ENCODE measurements at regions not wholly inside any gene's neighbourhood (a gene's known extent, or its start where the extent isn't known, plus 50 kb on each side); places are given as distances from the start of the nearest gene placed in this dataset.

DNA sequence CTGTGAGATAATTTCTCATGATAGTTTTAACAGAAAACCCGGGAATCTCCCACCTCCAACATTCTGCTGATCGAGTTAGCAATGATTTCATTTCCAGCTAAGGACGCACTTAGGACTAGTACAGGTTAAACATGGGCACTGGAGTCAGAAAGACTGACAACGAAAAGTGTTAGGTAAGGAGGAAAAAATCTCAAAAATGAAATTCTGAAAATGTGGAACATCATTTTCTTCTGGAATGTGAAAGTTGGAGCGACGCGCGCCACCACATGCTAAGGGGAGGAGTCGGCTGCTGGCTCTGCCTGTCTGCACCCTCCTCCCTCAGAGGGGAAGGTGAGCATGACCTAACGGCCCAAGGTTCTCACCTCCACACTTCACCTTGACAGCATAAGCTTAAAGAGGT lies 221.6 kb upstream of the KCNG1 start:
- Histone ChIP-seq H3F3A (ENCODE audit: insufficient read depth) (no peaks in the 10 kb centered on the region), H3K27me3 (ENCODE audit: low read length) (0 out of 2 replicates have a peak, but pooled peaks cover 2% of the 10 kb centered on the region), H3K79me2 (ENCODE audit: insufficient read depth, low read length) (no peaks in the 10 kb centered on the region), H3K9me2 (replicated peaks; ENCODE audit: insufficient read depth, low read length) (no peaks in the 10 kb centered on the region; the same call in 1 of the 2 replicates), H3K9me3 (ENCODE audit: insufficient read depth, low read length) (0 out of 2 replicates have a peak, but pooled peaks cover 4% of the 10 kb centered on the region), H3K36me3 (ENCODE audit: low read length) (no peaks in the 10 kb centered on the region), H3K4me3 (ENCODE audit: insufficient read depth, low read length, poor library complexity, severe bottlenecking) (no peak overlapping the region), H3K27ac (ENCODE audit: low read depth, low read length) (no peak overlapping the region), H2AFZ (ENCODE audit: low read depth, low read length, severe bottlenecking) (no peak overlapping the region), H4K20me1 (ENCODE audit: low read depth, low read length) (no peaks in the 10 kb centered on the region), H3K4me2 (ENCODE audit: low read depth, low read length, poor library complexity, severe bottlenecking) (no peak overlapping the region), H3K9ac (ENCODE audit: low read length) (no peak overlapping the region)
- no peak for TF ChIP-seq EZH2phosphoT487 (conservative IDR thresholded peaks at IDR 0.05; ENCODE audit: low read length)
- TF ChIP-seq, protein P1, sequence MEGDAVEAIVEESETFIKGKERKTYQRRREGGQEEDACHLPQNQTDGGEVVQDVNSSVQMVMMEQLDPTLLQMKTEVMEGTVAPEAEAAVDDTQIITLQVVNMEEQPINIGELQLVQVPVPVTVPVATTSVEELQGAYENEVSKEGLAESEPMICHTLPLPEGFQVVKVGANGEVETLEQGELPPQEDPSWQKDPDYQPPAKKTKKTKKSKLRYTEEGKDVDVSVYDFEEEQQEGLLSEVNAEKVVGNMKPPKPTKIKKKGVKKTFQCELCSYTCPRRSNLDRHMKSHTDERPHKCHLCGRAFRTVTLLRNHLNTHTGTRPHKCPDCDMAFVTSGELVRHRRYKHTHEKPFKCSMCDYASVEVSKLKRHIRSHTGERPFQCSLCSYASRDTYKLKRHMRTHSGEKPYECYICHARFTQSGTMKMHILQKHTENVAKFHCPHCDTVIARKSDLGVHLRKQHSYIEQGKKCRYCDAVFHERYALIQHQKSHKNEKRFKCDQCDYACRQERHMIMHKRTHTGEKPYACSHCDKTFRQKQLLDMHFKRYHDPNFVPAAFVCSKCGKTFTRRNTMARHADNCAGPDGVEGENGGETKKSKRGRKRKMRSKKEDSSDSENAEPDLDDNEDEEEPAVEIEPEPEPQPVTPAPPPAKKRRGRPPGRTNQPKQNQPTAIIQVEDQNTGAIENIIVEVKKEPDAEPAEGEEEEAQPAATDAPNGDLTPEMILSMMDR (IDR thresholded peaks at IDR 0.05; ENCODE audit: insufficient read depth, low read length, poor library complexity, severe bottlenecking), result no peak

DNA sequence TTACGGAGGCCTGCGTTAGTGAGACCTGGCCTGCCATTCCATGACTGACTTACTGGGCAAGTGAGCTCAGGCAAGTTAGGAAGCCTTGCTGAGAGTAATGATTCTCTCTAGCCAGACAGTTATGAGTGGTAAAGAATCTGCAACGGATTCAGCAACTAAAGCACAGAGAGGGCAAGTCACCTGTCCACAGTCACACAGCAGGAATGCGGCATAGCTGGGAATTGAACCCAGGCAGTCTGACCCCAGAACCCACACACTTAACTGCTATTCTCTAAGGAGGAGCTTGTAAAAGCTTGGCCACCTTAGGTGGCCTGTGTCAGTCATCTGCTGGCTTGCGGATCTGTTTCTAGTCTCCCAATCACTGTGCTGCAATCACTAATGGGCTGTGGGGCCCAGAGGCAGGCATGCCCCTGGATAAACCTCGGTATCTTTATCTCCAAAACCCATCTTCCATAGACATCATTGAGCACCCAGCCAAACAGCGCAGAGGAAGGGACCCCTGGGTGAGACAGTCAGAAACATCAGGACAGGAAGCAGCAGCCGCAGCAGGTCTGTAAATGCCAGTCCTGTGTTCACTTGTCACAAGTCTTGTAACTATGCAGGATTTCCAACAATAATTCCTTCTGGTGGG lies 215.9 kb upstream of the KCNG1 start:
- Histone ChIP-seq H2AFZ (ENCODE audit: low read depth, low read length, severe bottlenecking) (no peak overlapping the region), H3K9me3 (ENCODE audit: insufficient read depth, low read length) (0 out of 2 replicates have a peak, but pooled peaks cover 4% of the 10 kb centered on the region), H3K79me2 (ENCODE audit: insufficient read depth, low read length) (no peaks in the 10 kb centered on the region), H3K9ac (ENCODE audit: low read length) (no peak overlapping the region), H3K4me2 (ENCODE audit: low read depth, low read length, poor library complexity, severe bottlenecking) (no peak overlapping the region), H3F3A (ENCODE audit: insufficient read depth) (no peaks in the 10 kb centered on the region), H3K4me3 (ENCODE audit: insufficient read depth, low read length, poor library complexity, severe bottlenecking) (no peak overlapping the region), H3K27ac (ENCODE audit: low read depth, low read length) (no peak overlapping the region), H3K36me3 (ENCODE audit: low read length) (no peaks in the 10 kb centered on the region), H4K20me1 (ENCODE audit: low read depth, low read length) (no peaks in the 10 kb centered on the region), H3K9me2 (replicated peaks; ENCODE audit: insufficient read depth, low read length) (no peaks in the 10 kb centered on the region), H3K27me3 (ENCODE audit: low read length) (no peaks in the 10 kb centered on the region)
- TF ChIP-seq EZH2phosphoT487 (conservative IDR thresholded peaks at IDR 0.05; ENCODE audit: low read length), result no peak
- TF ChIP-seq, protein P1 (IDR thresholded peaks at IDR 0.05; ENCODE audit: insufficient read depth, low read length, poor library complexity, severe bottlenecking), result no peak

DNA sequence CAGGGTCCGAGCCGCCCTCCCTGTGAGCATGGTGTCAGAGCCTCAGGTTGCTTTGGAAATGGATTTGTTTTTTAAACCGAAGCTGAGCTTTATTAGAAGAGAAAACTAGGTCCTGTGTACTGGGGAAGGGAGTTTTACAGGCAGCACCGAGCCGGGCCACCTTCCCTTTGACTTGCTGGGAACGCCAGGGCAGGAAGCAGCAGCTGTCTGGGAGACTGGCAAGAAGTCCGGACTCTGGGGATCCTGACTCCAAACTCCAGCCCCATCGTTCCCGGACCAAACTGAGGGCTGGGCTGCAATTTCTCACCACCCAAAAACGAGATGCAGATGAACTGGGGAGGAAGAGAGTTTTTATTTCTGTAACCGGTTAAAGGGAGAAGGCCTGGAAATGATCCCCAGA lies 214.9 kb upstream of the KCNG1 start:
- Histone ChIP-seq H3K36me3 (ENCODE audit: low read length) (no peaks in the 10 kb centered on the region), H3F3A (ENCODE audit: insufficient read depth) (no peaks in the 10 kb centered on the region), H3K79me2 (ENCODE audit: insufficient read depth, low read length) (no peaks in the 10 kb centered on the region), H4K20me1 (ENCODE audit: low read depth, low read length) (no peaks in the 10 kb centered on the region), H3K9me2 (replicated peaks; ENCODE audit: insufficient read depth, low read length) (no peaks in the 10 kb centered on the region), H2AFZ (ENCODE audit: low read depth, low read length, severe bottlenecking) (no peak overlapping the region), H3K9me3 (ENCODE audit: insufficient read depth, low read length) (0 out of 2 replicates have a peak, but pooled peaks cover 4% of the 10 kb centered on the region), H3K4me3 (ENCODE audit: insufficient read depth, low read length, poor library complexity, severe bottlenecking) (no peak overlapping the region), H3K27ac (ENCODE audit: low read depth, low read length) (no peak overlapping the region), H3K9ac (ENCODE audit: low read length) (no peak overlapping the region), H3K27me3 (ENCODE audit: low read length) (no peaks in the 10 kb centered on the region), H3K4me2 (ENCODE audit: low read depth, low read length, poor library complexity, severe bottlenecking) (no peak overlapping the region)
- TF ChIP-seq, protein P1 (IDR thresholded peaks at IDR 0.05; ENCODE audit: insufficient read depth, low read length, poor library complexity, severe bottlenecking), result no peak
- TF ChIP-seq EZH2phosphoT487 (conservative IDR thresholded peaks at IDR 0.05; ENCODE audit: low read length), result no peak

All from SU-DHL-6 (cell line).